ENCODE measurements at regions not wholly inside any gene's neighbourhood (a gene's known extent, or its start where the extent isn't known, plus 50 kb on each side); places are given as distances from the start of the nearest gene placed in this dataset.

GRCh38 chr13:105276571-105276970 lies 1258.9 kb downstream of the EFNB2 start:
- intact Hi-C loops (cut with micrococcal nuclease): no loop called here

GRCh38 chr13:105273665-105274222 lies 1261.7 kb downstream of the EFNB2 start:
- intact Hi-C loops (cut with micrococcal nuclease): no loop called here

DNA sequence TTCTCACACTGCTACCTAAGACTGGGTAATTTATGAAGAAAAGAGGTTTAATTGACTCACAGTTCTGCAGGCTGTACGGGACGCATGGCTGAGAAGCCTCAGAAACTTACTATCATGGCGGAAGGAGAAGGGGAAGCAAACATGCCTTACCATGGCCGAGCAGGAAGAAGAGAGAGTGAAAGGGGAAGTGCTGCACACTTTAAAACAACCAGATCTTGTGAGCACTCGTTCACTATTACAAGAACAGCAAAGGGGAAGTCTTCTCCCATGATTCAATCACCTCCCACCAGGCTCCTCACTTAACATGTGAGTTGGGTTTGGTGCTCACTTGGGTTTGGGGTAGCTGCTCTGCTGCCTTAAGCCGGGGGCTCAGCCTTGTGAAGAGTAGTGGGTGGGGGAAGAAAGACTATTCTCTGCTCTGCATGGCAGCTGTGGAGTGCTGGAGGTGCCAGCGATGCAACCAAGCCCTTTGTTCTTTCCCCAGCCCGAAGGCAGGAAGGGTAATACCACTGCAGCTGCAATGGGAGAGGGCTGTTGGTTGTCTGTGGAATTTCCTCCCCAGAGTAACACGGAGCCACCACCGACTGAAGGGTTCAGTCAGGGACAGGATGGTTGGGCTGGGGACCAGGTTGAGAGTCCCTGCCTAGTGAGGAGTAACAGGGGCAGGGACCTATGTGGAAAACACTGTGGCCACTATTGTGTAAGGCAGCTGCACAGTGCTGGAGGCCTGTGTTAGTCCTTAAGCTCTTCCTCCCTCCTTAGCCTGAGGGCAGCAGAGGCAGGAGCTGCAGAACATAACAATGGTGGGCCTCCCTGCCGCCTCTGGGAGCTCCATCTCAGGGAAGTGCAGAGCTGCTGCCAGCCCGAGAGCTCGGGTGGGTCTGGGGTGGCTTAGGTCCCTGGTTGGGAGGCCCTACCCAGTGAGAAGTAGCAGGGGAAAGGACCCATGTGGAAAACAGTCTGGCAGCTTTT lies 1262.5 kb downstream of the EFNB2 start:
- intact Hi-C loops (cut with micrococcal nuclease): no loop called here

DNA sequence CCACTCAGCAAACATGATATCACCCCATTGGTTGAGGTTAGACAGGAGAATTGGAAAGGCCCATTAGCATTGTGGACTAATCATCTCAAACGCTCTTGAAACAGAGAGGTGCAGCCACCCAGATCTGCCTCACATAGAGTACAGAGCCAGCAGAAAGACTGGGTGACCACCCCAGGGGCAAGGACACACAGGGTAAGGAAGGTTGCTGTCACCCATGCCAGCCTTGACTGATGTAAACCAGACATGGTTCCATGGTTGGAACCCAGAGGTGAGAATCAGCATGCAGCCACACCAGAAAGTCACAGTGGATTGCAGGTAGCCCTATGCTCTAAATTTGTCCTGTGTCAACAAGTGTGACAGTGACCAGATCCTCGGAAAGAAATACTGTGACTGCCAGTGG lies 1268.8 kb downstream of the EFNB2 start:
- intact Hi-C loops (cut with micrococcal nuclease): no loop called here

- intact Hi-C loops (cut with micrococcal nuclease): no loop called here
Observed at GRCh38 chr13:105262579-105262978, 1272.9 kb downstream of the EFNB2 start.

- intact Hi-C loops (cut with micrococcal nuclease): no loop called here
Observed at GRCh38 chr13:105259426-105259825, 1276.0 kb downstream of the EFNB2 start.

DNA sequence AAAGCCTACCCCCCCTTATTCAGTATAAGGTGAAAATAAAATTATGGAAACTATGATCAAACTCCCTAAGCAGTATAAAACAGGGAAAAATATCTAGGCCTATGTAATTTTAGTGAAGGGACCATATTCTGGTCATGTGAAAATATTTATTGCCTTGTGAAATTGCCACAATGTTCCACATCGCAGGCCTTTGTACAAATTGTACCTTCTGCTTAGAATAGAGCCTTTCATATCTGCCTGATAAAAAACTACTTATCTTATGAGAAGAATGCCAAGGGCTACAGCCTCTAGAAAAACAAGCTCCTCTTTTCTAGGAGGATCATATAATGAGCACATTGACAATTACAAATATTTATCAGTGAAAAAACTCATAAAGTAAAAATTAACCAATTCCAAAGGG lies 1280.0 kb downstream of the EFNB2 start:
- intact Hi-C loops (cut with micrococcal nuclease): no loop called here

- intact Hi-C loops (cut with micrococcal nuclease): no loop called here
Observed at GRCh38 chr13:105251293-105251692, 1284.2 kb downstream of the EFNB2 start.

DNA sequence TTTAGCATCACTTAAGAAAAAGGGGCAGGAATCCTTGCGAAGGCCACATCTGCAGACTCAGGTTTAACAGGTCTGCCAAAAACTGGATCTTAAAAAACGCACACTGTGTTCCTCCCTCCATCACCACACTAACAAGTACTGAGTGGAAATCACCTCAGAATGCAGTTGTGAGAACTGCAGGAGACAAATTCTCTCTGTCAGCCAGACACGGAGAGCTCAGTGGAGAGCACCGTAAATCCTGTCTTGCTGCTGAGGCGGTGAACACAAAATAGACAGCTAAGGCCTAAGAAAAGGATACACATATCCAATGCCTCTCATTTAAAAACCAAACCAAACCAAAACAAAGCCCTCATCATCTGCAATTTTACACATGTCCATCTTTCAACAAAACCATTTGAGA lies 1287.6 kb downstream of the EFNB2 start:
- intact Hi-C loops (cut with micrococcal nuclease): no loop called here

DNA sequence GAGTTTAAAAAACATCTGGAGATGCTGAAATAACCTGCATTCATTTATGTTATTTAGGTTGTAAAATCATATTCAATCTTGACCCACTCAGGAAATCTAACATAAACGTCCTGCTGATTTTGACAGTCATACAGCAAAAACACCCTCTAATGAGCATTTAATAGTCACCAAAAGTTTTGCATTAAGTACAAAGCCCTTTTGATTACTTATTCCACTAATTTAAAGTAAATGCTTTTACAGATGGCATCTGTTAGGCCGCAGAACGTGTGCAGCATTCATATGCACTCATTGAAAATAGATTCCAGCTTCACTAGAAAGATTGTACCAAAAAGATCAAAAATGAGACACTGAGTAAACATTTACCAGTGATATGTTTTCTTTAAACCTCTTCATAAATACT lies 1295.1 kb downstream of the EFNB2 start:
- intact Hi-C loops (cut with micrococcal nuclease): no loop called here

- intact Hi-C loops (cut with micrococcal nuclease): no loop called here
Observed at GRCh38 chr13:105232439-105232838, 1303.0 kb downstream of the EFNB2 start.

DNA sequence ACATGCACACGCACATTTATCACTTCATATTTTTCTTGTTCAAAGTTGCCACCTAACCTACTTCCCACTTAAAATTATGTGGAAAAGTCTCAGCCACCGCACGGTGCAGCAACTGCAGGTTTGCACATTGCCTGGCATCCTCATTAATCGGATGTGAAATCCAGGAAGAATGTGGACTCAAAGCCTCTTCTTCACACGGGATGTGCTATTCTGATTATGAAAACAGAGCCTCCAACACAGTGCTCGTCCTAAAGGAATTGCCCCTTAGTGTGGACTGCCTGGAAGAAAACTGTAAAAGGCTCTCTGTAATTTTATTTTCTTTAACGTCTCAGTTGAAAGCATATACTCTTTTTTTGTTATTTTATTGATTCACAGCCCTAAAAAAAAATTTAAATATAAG lies 1303.5 kb downstream of the EFNB2 start:
- intact Hi-C loops (cut with micrococcal nuclease): no loop called here

GRCh38 chr13:105231579-105231978 lies 1303.9 kb downstream of the EFNB2 start:
- intact Hi-C loops (cut with micrococcal nuclease): no loop called here

- intact Hi-C loops (cut with micrococcal nuclease): loop anchor here (5.0 kb wide), 1 partner anchor 1316 kb away; the partner anchor contains the start of gene EFNB2
Observed at GRCh38 chr13:105220881-105221280, 1314.6 kb downstream of the EFNB2 start.

DNA sequence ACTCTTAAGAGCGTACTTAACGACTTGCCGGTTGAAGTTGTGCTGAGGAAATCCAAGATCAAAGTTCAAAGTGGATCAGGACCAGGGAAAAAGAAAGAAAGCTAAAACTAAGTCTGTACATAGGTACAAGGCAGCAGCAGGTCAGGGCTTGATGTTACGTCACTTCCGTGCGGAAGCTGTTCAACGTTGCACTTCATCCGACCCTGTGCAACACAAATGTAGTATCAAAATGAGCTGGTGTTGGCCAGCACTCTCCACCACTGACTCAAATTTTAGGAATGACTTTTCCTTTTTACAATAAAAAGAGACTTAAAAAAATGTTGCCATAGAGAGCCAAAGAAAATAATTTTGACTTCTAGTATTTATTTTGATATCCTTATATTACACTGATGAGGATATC lies 1315.4 kb downstream of the EFNB2 start:
- intact Hi-C loops (cut with micrococcal nuclease): loop anchor here (5.0 kb wide), 1 partner anchor 1317 kb away; the partner anchor contains the start of gene EFNB2

DNA sequence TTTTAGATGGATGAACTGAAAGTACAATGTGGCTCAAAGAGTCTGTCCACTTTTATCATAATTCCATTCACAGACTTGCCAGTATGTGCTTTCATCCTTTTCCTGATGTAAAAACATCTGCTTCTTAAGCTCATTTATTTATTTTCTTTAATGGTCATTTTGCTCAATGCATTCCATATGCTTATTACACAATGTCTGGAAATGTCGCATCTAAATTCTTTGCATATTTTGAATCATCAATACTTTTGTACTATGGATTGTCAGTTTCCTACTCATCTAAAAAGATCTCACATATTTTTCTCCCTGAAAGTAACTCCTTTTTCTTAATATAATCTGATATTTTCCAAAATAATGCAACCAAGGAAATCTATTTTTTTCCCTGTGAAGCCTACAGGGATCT lies 1315.8 kb downstream of the EFNB2 start:
- intact Hi-C loops (cut with micrococcal nuclease): loop anchor here (5.0 kb wide), 1 partner anchor 1318 kb away; the partner anchor contains the start of gene EFNB2

- intact Hi-C loops (cut with micrococcal nuclease): no loop called here
Observed at GRCh38 chr13:105213512-105213911, 1322.0 kb downstream of the EFNB2 start.

DNA sequence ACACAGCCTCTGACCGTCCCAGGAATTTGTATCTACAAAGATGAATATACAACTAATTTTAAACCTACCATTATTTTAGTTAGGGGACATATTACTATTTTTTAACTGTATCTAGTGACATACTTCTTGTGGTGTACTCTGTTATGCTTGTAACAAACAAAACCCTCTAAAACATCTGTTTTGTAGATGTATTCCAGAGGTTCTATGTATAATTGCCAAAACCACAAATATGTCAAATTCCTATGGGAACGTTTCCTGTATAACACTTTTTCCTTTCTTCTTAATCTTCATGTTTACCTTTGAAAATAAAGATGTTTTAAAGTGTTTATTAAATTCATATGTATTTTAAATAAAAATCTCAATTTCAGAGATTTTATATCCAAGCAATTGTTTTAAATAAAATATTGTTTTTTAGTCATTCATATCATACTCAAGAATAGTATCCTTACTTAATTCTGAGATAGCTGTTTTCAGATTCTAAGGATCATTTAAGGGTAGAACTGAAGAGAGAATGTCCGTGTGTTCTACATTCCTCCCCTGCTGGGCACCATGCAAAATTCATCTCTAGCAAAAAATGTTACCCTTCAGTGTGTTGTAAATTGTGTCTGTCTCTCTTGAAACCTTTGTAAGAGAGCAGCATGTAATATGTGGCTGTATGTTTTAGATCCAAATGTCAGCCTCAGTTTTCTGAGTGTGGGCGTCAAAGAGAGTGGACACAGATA lies 1327.7 kb downstream of the EFNB2 start:
- intact Hi-C loops (cut with micrococcal nuclease): no loop called here

GRCh38 chr13:105202354-105202753 lies 1333.1 kb downstream of the EFNB2 start:
- intact Hi-C loops (cut with micrococcal nuclease): no loop called here

- intact Hi-C loops (cut with micrococcal nuclease): no loop called here
Observed at GRCh38 chr13:105201351-105201750, 1334.1 kb downstream of the EFNB2 start.

DNA sequence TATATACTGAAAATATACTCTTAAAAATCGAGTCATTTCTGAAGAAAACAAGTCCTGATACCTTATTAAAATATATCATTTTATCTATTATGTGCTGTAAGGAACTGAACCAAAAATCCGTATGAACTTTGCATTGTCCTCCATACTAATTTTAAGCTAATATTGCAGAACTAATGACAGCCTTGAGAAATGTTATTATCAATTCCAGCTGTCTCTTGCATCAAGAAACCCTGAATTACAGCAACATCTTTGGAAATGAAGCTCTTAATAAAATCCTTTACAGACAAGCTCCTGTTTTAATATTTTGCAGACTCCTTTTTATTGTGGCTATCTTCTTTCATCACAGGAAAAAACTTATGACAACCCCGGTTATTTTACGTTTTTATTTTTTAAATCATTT lies 1335.3 kb downstream of the EFNB2 start:
- intact Hi-C loops (cut with micrococcal nuclease): no loop called here

- intact Hi-C loops (cut with micrococcal nuclease): no loop called here
Observed at GRCh38 chr13:105196052-105196451, 1339.4 kb downstream of the EFNB2 start.

All from T-helper 1 cell treated with Interleukin-12 subunit alpha and Interleukin-12 subunit beta and Interleukin-4 antibody, amounts not matched to agents 30 ng/mL and 1 ng/mL, for 36 hours (primary cell).